ENCODE measurements at regions not wholly inside any gene's neighbourhood (a gene's known extent, or its start where the extent isn't known, plus 50 kb on each side); places are given as distances from the start of the nearest gene placed in this dataset.

DNA sequence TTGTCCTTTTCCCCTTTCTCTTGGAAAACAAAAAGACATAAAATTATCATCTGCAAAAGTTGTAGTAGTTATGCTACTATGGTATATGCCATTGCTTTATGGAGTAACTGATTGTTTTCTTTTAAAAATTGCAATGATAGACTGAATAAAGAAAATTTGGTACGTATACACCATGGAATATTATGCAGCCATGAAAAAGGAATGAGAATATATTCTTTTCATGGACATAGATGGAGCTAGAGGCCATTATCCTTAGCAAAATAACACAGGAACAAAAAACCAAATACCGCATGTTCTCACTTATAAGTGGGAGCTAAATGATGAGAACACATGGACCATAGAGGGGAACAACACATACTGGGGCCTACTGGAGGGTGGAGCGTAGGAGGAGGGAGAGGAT, 538.8 kb downstream of the PLXDC2 start:
- ChIA-PET POLR2A (interaction anchor here (1.3 kb wide), 1 partner anchor 27 kb away, joined by 3 read pairs; no protein-coding TSS in a partner anchor), CTCF (ENCODE audit: unreplicated experiment) (no interaction called here)
- DNase-seq (ENCODE audit: low spot score): no peak
- intact Hi-C loops (cut with micrococcal nuclease; ENCODE audit: unreplicated experiment): no loop called here
- H2AFZ ChIP-seq (ENCODE audit: low read length): no peak overlapping the region
- H3K4me2 ChIP-seq (ENCODE audit: low read length): no peak overlapping the region
- H3K9me3 ChIP-seq (ENCODE audit: low read length): no peaks in the 10 kb centered on the region
- BruUV-seq (replicated peaks): no TSS peak
- H4K20me1 ChIP-seq (ENCODE audit: insufficient read depth, low read length): no peaks in the 10 kb centered on the region
- no peaks in the 10 kb centered on the region for H3K9me2 ChIP-seq (ENCODE audit: insufficient read depth, low read length)
- H3K4me3 ChIP-seq (ENCODE audit: low read depth, low read length, poor library complexity, severe bottlenecking): no peak overlapping the region
- H3K4me1 ChIP-seq (ENCODE audit: insufficient read depth, low read length, poor library complexity, severe bottlenecking): no peaks in the 10 kb centered on the region
- H3K27ac ChIP-seq (ENCODE audit: low read depth, low read length, poor library complexity, severe bottlenecking): no peak overlapping the region
- H3K79me2 ChIP-seq (ENCODE audit: insufficient read depth, low read depth, low read length): no peaks in the 10 kb centered on the region
- H3K36me3 ChIP-seq (ENCODE audit: insufficient read depth, low read length): no peaks in the 10 kb centered on the region
- TF ChIP-seq, protein P1, sequence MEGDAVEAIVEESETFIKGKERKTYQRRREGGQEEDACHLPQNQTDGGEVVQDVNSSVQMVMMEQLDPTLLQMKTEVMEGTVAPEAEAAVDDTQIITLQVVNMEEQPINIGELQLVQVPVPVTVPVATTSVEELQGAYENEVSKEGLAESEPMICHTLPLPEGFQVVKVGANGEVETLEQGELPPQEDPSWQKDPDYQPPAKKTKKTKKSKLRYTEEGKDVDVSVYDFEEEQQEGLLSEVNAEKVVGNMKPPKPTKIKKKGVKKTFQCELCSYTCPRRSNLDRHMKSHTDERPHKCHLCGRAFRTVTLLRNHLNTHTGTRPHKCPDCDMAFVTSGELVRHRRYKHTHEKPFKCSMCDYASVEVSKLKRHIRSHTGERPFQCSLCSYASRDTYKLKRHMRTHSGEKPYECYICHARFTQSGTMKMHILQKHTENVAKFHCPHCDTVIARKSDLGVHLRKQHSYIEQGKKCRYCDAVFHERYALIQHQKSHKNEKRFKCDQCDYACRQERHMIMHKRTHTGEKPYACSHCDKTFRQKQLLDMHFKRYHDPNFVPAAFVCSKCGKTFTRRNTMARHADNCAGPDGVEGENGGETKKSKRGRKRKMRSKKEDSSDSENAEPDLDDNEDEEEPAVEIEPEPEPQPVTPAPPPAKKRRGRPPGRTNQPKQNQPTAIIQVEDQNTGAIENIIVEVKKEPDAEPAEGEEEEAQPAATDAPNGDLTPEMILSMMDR (conservative IDR thresholded peaks at IDR 0.05; ENCODE audit: low read length): no peak
- TF ChIP-seq EZH2phosphoT487 (IDR thresholded peaks at IDR 0.05; ENCODE audit: borderline replicate concordance, low read depth, low read length): no peak

DNA sequence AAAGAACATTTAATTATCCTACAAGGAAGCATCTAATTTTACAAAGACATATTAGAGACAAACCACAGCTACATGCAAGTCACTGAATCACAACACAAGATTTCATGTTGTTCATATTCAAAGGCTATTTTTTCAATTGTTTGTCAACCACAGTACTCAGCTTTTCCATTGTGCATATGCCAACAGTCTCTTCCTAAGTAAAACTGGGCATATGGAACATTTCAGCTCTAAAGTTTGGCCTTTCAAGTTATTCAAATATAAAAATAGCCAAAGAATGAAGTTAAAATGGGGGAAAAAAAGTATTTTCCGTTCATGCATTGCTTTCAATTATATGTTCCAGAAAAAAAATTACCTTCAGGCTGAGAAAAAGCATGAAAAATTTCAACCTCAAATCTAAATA, 537.9 kb downstream of the PLXDC2 start:
- POLR2A ChIA-PET: no interaction called here
- Histone ChIP-seq H3K4me2 (ENCODE audit: low read length) (no peak overlapping the region), H3K27ac (ENCODE audit: low read depth, low read length, poor library complexity, severe bottlenecking) (no peak overlapping the region), H2AFZ (ENCODE audit: low read length) (no peak overlapping the region), H3K4me3 (ENCODE audit: low read depth, low read length, poor library complexity, severe bottlenecking) (no peak overlapping the region), H3K36me3 (ENCODE audit: insufficient read depth, low read length) (no peaks in the 10 kb centered on the region), H3K4me1 (ENCODE audit: insufficient read depth, low read length, poor library complexity, severe bottlenecking) (no peaks in the 10 kb centered on the region), H4K20me1 (ENCODE audit: insufficient read depth, low read length) (no peaks in the 10 kb centered on the region), H3K79me2 (ENCODE audit: insufficient read depth, low read depth, low read length) (no peaks in the 10 kb centered on the region), H3K9me2 (ENCODE audit: insufficient read depth, low read length) (no peaks in the 10 kb centered on the region), H3K9me3 (ENCODE audit: low read length) (no peaks in the 10 kb centered on the region)
- CTCF ChIA-PET (ENCODE audit: unreplicated experiment): no interaction called here
- BruUV-seq (replicated peaks): no TSS peak
- intact Hi-C loops (cut with micrococcal nuclease; ENCODE audit: unreplicated experiment): no loop called here
- no peak for TF ChIP-seq EZH2phosphoT487 (IDR thresholded peaks at IDR 0.05; ENCODE audit: borderline replicate concordance, low read depth, low read length)
- TF ChIP-seq, protein P1 (conservative IDR thresholded peaks at IDR 0.05; ENCODE audit: low read length): no peak
- DNase-seq (ENCODE audit: low spot score): no peak

DNA sequence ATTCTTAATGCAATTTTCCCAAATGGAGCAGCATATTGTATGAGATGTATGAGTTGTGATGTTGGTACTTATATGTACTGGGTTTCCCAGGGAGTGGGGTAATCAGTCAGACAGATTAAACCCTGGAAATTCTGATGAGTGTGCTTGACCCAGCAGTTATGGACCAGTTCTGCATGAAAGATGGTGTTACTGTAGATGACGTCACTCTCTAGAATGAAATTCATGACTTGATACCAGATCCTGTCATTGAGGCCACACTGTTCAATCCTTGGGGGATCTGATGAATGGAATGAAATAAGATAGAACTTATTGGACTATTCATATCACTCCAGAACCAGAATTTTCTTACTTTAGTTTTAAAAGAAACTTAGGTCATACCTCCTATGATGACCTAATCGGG, 534.3 kb downstream of the PLXDC2 start:
- no TSS peak for BruUV-seq (replicated peaks)
- Histone ChIP-seq H3K9me2 (ENCODE audit: insufficient read depth, low read length) (no peaks in the 10 kb centered on the region), H3K9me3 (ENCODE audit: low read length) (no peaks in the 10 kb centered on the region), H3K79me2 (ENCODE audit: insufficient read depth, low read depth, low read length) (no peaks in the 10 kb centered on the region), H3K4me2 (ENCODE audit: low read length) (no peak overlapping the region), H3K4me3 (ENCODE audit: low read depth, low read length, poor library complexity, severe bottlenecking) (no peak overlapping the region), H2AFZ (ENCODE audit: low read length) (no peak overlapping the region), H4K20me1 (ENCODE audit: insufficient read depth, low read length) (no peaks in the 10 kb centered on the region), H3K4me1 (ENCODE audit: insufficient read depth, low read length, poor library complexity, severe bottlenecking) (no peaks in the 10 kb centered on the region), H3K36me3 (ENCODE audit: insufficient read depth, low read length) (no peaks in the 10 kb centered on the region), H3K27ac (ENCODE audit: low read depth, low read length, poor library complexity, severe bottlenecking) (no peak overlapping the region)
- ChIA-PET CTCF (ENCODE audit: unreplicated experiment) (no interaction called here), POLR2A (no interaction called here)
- DNase-seq (ENCODE audit: low spot score): no peak
- TF ChIP-seq, protein P1 (conservative IDR thresholded peaks at IDR 0.05; ENCODE audit: low read length): no peak
- TF ChIP-seq EZH2phosphoT487 (IDR thresholded peaks at IDR 0.05; ENCODE audit: borderline replicate concordance, low read depth, low read length): no peak
- intact Hi-C loops (cut with micrococcal nuclease; ENCODE audit: unreplicated experiment): no loop called here
